HL-60/S4 treated with phorbol 12-myristate 13-acetate at 8.2 ng/mL for 4 days and 3 days (cell line): ENCODE measurements at regions not wholly inside any gene's neighbourhood (a gene's known extent, or its start where the extent isn't known, plus 50 kb on each side); places are given as distances from the start of the nearest gene placed in this dataset.

ENCODE experiments used
- in situ Hi-C: fragments of 300-500 bp; cut with MboI; formaldehyde crosslinking; loops from 2 replicates; pipeline ENCODE4 v1.15.0; 2022; ENCODE audit warnings: low sequenced_read_pairs

- in situ Hi-C loops = no loop called here
Observed at GRCh38 chr6:1042583-1043457, 269.1 kb upstream of the FOXQ1 start.

- in situ Hi-C loops = no loop called here
Observed at GRCh38 chr6:1040393-1040792, 271.5 kb upstream of the FOXQ1 start.

- in situ Hi-C loops = no loop called here
Observed at GRCh38 chr6:1039746-1040145, 272.2 kb upstream of the FOXQ1 start.

- in situ Hi-C loops = no loop called here
Observed at GRCh38 chr6:1039191-1039590, 272.7 kb upstream of the FOXQ1 start.

GRCh38 chr6:1037430-1038202, 274.3 kb upstream of the FOXQ1 start:
- in situ Hi-C loops = no loop called here

- in situ Hi-C loops = no loop called here
Observed at GRCh38 chr6:1035401-1035800, 276.5 kb upstream of the FOXQ1 start.

- in situ Hi-C loops = no loop called here
Observed at GRCh38 chr6:1031720-1032119, 280.2 kb upstream of the FOXQ1 start.

GRCh38 chr6:1029141-1029540, 282.8 kb upstream of the FOXQ1 start:
- in situ Hi-C loops = no loop called here

GRCh38 chr6:1028723-1029122, 283.2 kb upstream of the FOXQ1 start:
- in situ Hi-C loops = no loop called here

- in situ Hi-C loops = no loop called here
Observed at GRCh38 chr6:1027795-1028569, 283.9 kb upstream of the FOXQ1 start.

GRCh38 chr6:1027109-1027794, 284.6 kb upstream of the FOXQ1 start:
- in situ Hi-C loops = no loop called here

GRCh38 chr6:1025821-1026220, 286.1 kb upstream of the FOXQ1 start:
- in situ Hi-C loops = no loop called here

- in situ Hi-C loops = no loop called here
Observed at GRCh38 chr6:1024587-1024986, 287.3 kb upstream of the FOXQ1 start.

- in situ Hi-C loops = no loop called here
Observed at GRCh38 chr6:1024161-1024560, 287.7 kb upstream of the FOXQ1 start.

GRCh38 chr6:1023229-1023628, 288.7 kb upstream of the FOXQ1 start:
- in situ Hi-C loops = no loop called here

GRCh38 chr6:1022719-1023118, 289.2 kb upstream of the FOXQ1 start:
- in situ Hi-C loops = no loop called here

- in situ Hi-C loops = no loop called here
Observed at GRCh38 chr6:1020837-1021236, 291.1 kb upstream of the FOXQ1 start.

- in situ Hi-C loops = no loop called here
Observed at GRCh38 chr6:1020133-1020532, 291.8 kb upstream of the FOXQ1 start.

- in situ Hi-C loops = no loop called here
Observed at GRCh38 chr6:1018041-1018440, 293.9 kb upstream of the FOXQ1 start.

- in situ Hi-C loops = no loop called here
Observed at GRCh38 chr6:1016329-1017302, 295.3 kb upstream of the FOXQ1 start.
